ENCODE measurements at regions not wholly inside any gene's neighbourhood (a gene's known extent, or its start where the extent isn't known, plus 50 kb on each side); places are given as distances from the start of the nearest gene placed in this dataset.

DNA sequence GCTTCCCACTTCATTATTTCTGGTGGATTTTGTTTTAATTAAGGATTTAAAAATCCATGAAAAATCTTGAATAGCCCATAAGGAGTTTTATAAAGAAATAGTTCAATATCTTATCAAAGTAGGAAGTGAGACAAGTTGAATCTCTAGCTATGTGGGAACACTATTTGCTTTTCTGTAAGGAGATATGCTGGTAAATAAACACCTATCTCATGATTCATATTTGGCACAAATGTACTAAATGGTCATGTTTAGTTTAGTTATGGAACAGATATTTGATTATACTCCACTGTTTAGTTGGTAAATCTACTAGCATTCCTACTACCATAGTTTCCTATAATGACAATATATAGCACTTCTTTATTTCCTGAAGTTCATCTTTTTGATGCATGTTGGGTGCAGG is 239.9 kb upstream of the CEP162 start:
- TF ChIP-seq CTCF (IDR thresholded peaks at IDR 0.05) (no peak), POLR2A (IDR thresholded peaks at IDR 0.05) (no peak)
